WTC11 (cell line): ENCODE measurements at regions not wholly inside any gene's neighbourhood (a gene's known extent, or its start where the extent isn't known, plus 50 kb on each side); places are given as distances from the start of the nearest gene placed in this dataset.

Experiments
- ATAC-seq: fragments of 200-7000 bp; cut with Tn5 transposase; 2 replicates; pipeline ENCODE4 v1.10.0; 2021; ENCODE audit warnings: mild to moderate bottlenecking, moderate library complexity
- CTCF ChIA-PET: fragments of 300-600 bp; sonication (Branson Sonifier 250); formaldehyde crosslinking; loops from one replicate; lab custom pipeline; 2021; ENCODE audit warnings: antibody characterized with exemption; lab: Charles Lee
- POLR2A ChIA-PET: fragments of 350-600 bp; sonication (Branson Sonifier 250); formaldehyde crosslinking; loops from one replicate; lab custom pipeline; 2021; ENCODE audit warnings: antibody characterized with exemption; lab: Charles Lee
- DNase-seq: peaks from one replicate; pipeline ENCODE4 v3.0.0; 2021; ENCODE audit warnings: low spot score
- H3K27ac Mint-ChIP-seq: 2 replicates; pipeline ENCODE4 v1.8.0; 2021; ENCODE audit warnings: mixed read lengths
- H3K27me3 Mint-ChIP-seq: 2 replicates; pipeline ENCODE4 v1.8.0; 2021; ENCODE audit warnings: low read depth, mild to moderate bottlenecking, moderate library complexity, mixed read lengths
- H3K36me3 Mint-ChIP-seq: 2 replicates; pipeline ENCODE4 v1.8.0; 2021; ENCODE audit warnings: mixed read lengths
- H3K4me1 Mint-ChIP-seq: 2 replicates; pipeline ENCODE4 v1.8.0; 2022; ENCODE audit warnings: mixed read lengths
- H3K4me3 Mint-ChIP-seq: 2 replicates; pipeline ENCODE4 v1.8.0; 2021; ENCODE audit warnings: mild to moderate bottlenecking, moderate library complexity, mixed read lengths
- H3K9me3 Mint-ChIP-seq: 2 replicates; pipeline ENCODE4 v1.8.0; 2021; ENCODE audit warnings: mixed read lengths
- CREB1 ChIP-seq: sonication (generic); formaldehyde crosslinking; IDR thresholded peaks from 2 replicates; pipeline ENCODE4 v1.8.0; 2023; ENCODE audit warnings: mild to moderate bottlenecking, missing genetic modification reagents
- GRHL2 ChIP-seq: fragments of 250-450 bp; sonication (Bioruptor Pico); IDR thresholded peaks from 2 replicates; pipeline ENCODE4 v1.8.0; 2022; ENCODE audit warnings: mild to moderate bottlenecking, moderate library complexity; ENCODE audit not compliant: insufficient replicate concordance, severe bottlenecking
- HMGA2 ChIP-seq: fragments of 250-450 bp; sonication (Bioruptor Pico); IDR thresholded peaks from 2 replicates; pipeline ENCODE4 v1.4.0; 2021; ENCODE audit warnings: mild to moderate bottlenecking, moderate library complexity
- NFE2L1 ChIP-seq: sonication (generic); formaldehyde crosslinking; IDR thresholded peaks from 2 replicates; pipeline ENCODE4 v1.8.1; 2023; ENCODE audit warnings: missing genetic modification reagents
- OVOL2 ChIP-seq: fragments of 250-450 bp; sonication (Bioruptor Pico); IDR thresholded peaks from 2 replicates; pipeline ENCODE4 v1.9.0; 2021; ENCODE audit warnings: mild to moderate bottlenecking, borderline replicate concordance
- SMAD4 ChIP-seq: sonication (generic); formaldehyde crosslinking; IDR thresholded peaks from 2 replicates; pipeline ENCODE4 v1.8.0; 2022; ENCODE audit warnings: mild to moderate bottlenecking, missing genetic modification reagents
- SP1 ChIP-seq: sonication (generic); formaldehyde crosslinking; conservative IDR thresholded peaks from 2 replicates; pipeline ENCODE4 v1.8.1; 2022; ENCODE audit warnings: missing genetic modification reagents
- TCF7 ChIP-seq: sonication (generic); formaldehyde crosslinking; IDR thresholded peaks from 2 replicates; pipeline ENCODE4 v1.8.0; 2022; ENCODE audit warnings: mild to moderate bottlenecking, low read depth, missing genetic modification reagents, moderate library complexity
- ZNF232 ChIP-seq: sonication (generic); formaldehyde crosslinking; IDR thresholded peaks from 2 replicates; pipeline ENCODE4 v1.8.0; 2022; ENCODE audit warnings: mild to moderate bottlenecking, missing genetic modification reagents
- ZNF423 ChIP-seq: fragments of 250-450 bp; sonication (Bioruptor Pico); IDR thresholded peaks from 2 replicates; pipeline ENCODE4 v2.1.2; 2022; ENCODE audit warnings: mild to moderate bottlenecking, moderate library complexity
- TF ChIP-seq, protein P1 (sequence below): sonication (generic); formaldehyde crosslinking; IDR thresholded peaks from 2 replicates; pipeline ENCODE4 v1.8.1; 2022; ENCODE audit warnings: low read depth, missing genetic modification reagents, borderline replicate concordance
- TF ChIP-seq, protein P2 (sequence below): sonication (generic); formaldehyde crosslinking; IDR thresholded peaks from 2 replicates; pipeline ENCODE4 v1.8.1; 2023; ENCODE audit warnings: mild to moderate bottlenecking, moderate library complexity, missing genetic modification reagents
- TF ChIP-seq, protein P3 (sequence below): sonication (generic); formaldehyde crosslinking; IDR thresholded peaks from 2 replicates; pipeline ENCODE4 v1.8.0; 2022; ENCODE audit warnings: mild to moderate bottlenecking, missing genetic modification reagents
- TF ChIP-seq, protein P4 (sequence below): sonication (generic); formaldehyde crosslinking; IDR thresholded peaks from 2 replicates; pipeline ENCODE4 v1.8.0; 2022; ENCODE audit warnings: mild to moderate bottlenecking, missing genetic modification reagents
- TF ChIP-seq, protein P5 (sequence below): sonication (generic); formaldehyde crosslinking; IDR thresholded peaks from 2 replicates; pipeline ENCODE4 v1.8.0; 2022; ENCODE audit warnings: mild to moderate bottlenecking, missing genetic modification reagents
- TF ChIP-seq, protein P6 (sequence below): fragments of 250-450 bp; sonication (Bioruptor Pico); IDR thresholded peaks from 2 replicates; pipeline ENCODE4 v1.9.0; 2021; ENCODE audit warnings: moderate library complexity, mild to moderate bottlenecking, inconsistent platforms, borderline replicate concordance
- TF ChIP-seq, protein P7 (sequence below): fragments of 250-450 bp; sonication (Bioruptor Pico); IDR thresholded peaks from 2 replicates; pipeline ENCODE4 v1.9.0; 2021; ENCODE audit warnings: mild to moderate bottlenecking
- TF ChIP-seq, protein P8 (sequence below): sonication (generic); formaldehyde crosslinking; IDR thresholded peaks from 2 replicates; pipeline ENCODE4 v1.8.1; 2022; ENCODE audit warnings: mild to moderate bottlenecking, moderate library complexity, missing genetic modification reagents
- TF ChIP-seq, protein P9 (sequence below): fragments of 250-450 bp; sonication (Bioruptor Pico); IDR thresholded peaks from 2 replicates; pipeline ENCODE4 v1.9.0; 2021; ENCODE audit warnings: mild to moderate bottlenecking, borderline replicate concordance

DNA sequence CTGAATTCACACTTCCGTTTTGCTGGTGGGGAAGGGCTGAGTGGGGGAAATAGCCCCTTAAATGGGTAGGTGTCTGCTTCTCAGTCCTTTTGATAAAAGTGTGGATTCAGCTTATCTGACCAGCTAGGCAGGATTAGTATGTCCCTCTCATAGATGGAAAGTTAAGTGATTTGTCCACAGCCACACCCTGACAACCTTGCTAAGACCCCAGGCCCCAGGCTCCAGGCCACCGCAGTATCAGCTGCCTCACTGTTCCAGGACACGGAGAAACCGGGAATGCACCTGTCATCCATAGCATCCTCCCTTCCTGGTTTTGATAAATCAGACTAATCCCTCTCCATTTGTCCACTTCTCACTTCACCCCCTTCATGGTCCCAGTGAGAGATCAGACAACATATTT lies 197.7 kb downstream of the USP12 start:
- no peak overlapping the region for H3K27ac Mint-ChIP-seq
- ChIA-PET CTCF (interaction anchor here (0.8 to 2.0 kb wide), 2 partner anchors 11 to 388 kb away, joined by 3 to 7 read pairs; no protein-coding TSS in a partner anchor), POLR2A (interaction anchor here (0.6 kb wide), 1 partner anchor 1672 kb away, joined by 3 read pairs; no protein-coding TSS in a partner anchor)
- no peaks in the 10 kb centered on the region for H3K27me3 Mint-ChIP-seq
- peaks cover 4% of the 10 kb centered on the region; the same call in 1 of the 2 replicates for H3K9me3 Mint-ChIP-seq
- DNase-seq (no peak), ATAC-seq (no peak)
- TF ChIP-seq, protein P1, sequence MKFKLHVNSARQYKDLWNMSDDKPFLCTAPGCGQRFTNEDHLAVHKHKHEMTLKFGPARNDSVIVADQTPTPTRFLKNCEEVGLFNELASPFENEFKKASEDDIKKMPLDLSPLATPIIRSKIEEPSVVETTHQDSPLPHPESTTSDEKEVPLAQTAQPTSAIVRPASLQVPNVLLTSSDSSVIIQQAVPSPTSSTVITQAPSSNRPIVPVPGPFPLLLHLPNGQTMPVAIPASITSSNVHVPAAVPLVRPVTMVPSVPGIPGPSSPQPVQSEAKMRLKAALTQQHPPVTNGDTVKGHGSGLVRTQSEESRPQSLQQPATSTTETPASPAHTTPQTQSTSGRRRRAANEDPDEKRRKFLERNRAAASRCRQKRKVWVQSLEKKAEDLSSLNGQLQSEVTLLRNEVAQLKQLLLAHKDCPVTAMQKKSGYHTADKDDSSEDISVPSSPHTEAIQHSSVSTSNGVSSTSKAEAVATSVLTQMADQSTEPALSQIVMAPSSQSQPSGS (CRISPR knock-in tag), result no peak
- TF ChIP-seq, protein P2, sequence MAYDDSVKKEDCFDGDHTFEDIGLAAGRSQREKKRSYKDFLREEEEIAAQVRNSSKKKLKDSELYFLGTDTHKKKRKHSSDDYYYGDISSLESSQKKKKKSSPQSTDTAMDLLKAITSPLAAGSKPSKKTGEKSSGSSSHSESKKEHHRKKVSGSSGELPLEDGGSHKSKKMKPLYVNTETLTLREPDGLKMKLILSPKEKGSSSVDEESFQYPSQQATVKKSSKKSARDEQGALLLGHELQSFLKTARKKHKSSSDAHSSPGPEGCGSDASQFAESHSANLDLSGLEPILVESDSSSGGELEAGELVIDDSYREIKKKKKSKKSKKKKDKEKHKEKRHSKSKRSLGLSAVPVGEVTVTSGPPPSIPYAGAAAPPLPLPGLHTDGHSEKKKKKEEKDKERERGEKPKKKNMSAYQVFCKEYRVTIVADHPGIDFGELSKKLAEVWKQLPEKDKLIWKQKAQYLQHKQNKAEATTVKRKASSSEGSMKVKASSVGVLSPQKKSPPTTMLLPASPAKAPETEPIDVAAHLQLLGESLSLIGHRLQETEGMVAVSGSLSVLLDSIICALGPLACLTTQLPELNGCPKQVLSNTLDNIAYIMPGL (CRISPR knock-in tag), result no peak
- no peak for TF ChIP-seq GRHL2 (CRISPR knock-in tag)
- TF ChIP-seq, protein P3, sequence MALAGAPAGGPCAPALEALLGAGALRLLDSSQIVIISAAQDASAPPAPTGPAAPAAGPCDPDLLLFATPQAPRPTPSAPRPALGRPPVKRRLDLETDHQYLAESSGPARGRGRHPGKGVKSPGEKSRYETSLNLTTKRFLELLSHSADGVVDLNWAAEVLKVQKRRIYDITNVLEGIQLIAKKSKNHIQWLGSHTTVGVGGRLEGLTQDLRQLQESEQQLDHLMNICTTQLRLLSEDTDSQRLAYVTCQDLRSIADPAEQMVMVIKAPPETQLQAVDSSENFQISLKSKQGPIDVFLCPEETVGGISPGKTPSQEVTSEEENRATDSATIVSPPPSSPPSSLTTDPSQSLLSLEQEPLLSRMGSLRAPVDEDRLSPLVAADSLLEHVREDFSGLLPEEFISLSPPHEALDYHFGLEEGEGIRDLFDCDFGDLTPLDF (CRISPR knock-in tag), result no peak
- TF ChIP-seq TCF7 (CRISPR knock-in tag), result no peak
- TF ChIP-seq CREB1 (CRISPR knock-in tag), result no peak
- TF ChIP-seq, protein P4, sequence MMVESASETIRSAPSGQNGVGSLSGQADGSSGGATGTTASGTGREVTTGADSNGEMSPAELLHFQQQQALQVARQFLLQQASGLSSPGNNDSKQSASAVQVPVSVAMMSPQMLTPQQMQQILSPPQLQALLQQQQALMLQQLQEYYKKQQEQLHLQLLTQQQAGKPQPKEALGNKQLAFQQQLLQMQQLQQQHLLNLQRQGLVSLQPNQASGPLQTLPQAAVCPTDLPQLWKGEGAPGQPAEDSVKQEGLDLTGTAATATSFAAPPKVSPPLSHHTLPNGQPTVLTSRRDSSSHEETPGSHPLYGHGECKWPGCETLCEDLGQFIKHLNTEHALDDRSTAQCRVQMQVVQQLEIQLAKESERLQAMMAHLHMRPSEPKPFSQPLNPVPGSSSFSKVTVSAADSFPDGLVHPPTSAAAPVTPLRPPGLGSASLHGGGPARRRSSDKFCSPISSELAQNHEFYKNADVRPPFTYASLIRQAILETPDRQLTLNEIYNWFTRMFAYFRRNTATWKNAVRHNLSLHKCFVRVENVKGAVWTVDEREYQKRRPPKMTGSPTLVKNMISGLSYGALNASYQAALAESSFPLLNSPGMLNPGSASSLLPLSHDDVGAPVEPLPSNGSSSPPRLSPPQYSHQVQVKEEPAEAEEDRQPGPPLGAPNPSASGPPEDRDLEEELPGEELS, result no peak
- no peak for TF ChIP-seq ZNF232
- TF ChIP-seq, protein P5, sequence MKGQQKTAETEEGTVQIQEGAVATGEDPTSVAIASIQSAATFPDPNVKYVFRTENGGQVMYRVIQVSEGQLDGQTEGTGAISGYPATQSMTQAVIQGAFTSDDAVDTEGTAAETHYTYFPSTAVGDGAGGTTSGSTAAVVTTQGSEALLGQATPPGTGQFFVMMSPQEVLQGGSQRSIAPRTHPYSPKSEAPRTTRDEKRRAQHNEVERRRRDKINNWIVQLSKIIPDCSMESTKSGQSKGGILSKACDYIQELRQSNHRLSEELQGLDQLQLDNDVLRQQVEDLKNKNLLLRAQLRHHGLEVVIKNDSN (CRISPR knock-in tag), result no peak
- TF ChIP-seq, protein P6, sequence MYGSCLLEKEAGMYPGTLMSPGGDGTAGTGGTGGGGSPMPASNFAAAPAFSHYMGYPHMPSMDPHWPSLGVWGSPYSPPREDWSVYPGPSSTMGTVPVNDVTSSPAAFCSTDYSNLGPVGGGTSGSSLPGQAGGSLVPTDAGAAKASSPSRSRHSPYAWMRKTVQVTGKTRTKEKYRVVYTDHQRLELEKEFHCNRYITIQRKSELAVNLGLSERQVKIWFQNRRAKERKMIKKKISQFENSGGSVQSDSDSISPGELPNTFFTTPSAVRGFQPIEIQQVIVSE (CRISPR knock-in tag), result no peak
- TF ChIP-seq HMGA2 (CRISPR knock-in tag), result no peak
- TF ChIP-seq, protein P7, sequence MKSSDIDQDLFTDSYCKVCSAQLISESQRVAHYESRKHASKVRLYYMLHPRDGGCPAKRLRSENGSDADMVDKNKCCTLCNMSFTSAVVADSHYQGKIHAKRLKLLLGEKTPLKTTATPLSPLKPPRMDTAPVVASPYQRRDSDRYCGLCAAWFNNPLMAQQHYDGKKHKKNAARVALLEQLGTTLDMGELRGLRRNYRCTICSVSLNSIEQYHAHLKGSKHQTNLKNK (CRISPR knock-in tag), result no peak
- TF ChIP-seq NFE2L1 (CRISPR knock-in tag), result no peak
- H3K4me1 Mint-ChIP-seq, result peaks cover 9% of the 10 kb centered on the region
- no peaks in the 10 kb centered on the region for H3K36me3 Mint-ChIP-seq
- H3K4me3 Mint-ChIP-seq, result no peak overlapping the region

DNA sequence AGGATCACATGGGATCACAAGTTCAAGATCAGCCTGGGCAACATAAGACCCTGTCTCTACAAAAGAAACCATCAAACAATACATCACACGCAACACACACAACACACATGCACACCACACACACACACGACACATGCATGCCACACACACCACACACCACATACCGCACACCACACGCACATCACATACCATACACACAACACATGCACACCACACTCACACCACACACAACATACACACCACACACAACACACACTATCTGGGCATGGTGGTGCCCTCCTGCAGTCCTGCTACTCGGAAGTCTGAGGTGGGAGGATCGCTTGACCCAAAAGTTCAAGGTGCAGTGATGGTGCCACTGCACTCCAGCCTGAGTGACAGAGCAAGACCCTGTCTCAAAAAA lies 198.3 kb downstream of the USP12 start:
- POLR2A ChIA-PET, result no interaction called here
- Mint-ChIP-seq H3K9me3 (peaks cover 4% of the 10 kb centered on the region; the same call in 1 of the 2 replicates), H3K27ac (no peak overlapping the region), H3K36me3 (no peaks in the 10 kb centered on the region), H3K4me1 (peaks cover 3% of the 10 kb centered on the region), H3K27me3 (no peaks in the 10 kb centered on the region), H3K4me3 (no peak overlapping the region)
- no peak for ATAC-seq
- CTCF ChIA-PET, result interaction anchor here (1.8 to 2.6 kb wide), 4 partner anchors 26 to 389 kb away, joined by 7 to 40 read pairs (median 14); no protein-coding TSS in a partner anchor
- no peak for DNase-seq
- TF ChIP-seq, protein P8, sequence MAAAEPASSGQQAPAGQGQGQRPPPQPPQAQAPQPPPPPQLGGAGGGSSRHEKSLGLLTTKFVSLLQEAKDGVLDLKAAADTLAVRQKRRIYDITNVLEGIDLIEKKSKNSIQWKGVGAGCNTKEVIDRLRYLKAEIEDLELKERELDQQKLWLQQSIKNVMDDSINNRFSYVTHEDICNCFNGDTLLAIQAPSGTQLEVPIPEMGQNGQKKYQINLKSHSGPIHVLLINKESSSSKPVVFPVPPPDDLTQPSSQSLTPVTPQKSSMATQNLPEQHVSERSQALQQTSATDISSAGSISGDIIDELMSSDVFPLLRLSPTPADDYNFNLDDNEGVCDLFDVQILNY (CRISPR knock-in tag), result no peak
- TF ChIP-seq ZNF423 (CRISPR knock-in tag) (no peak), SP1 (no peak), GRHL2 (CRISPR knock-in tag) (no peak), SMAD4 (CRISPR knock-in tag) (no peak), OVOL2 (CRISPR knock-in tag) (no peak)
- TF ChIP-seq, protein P9, sequence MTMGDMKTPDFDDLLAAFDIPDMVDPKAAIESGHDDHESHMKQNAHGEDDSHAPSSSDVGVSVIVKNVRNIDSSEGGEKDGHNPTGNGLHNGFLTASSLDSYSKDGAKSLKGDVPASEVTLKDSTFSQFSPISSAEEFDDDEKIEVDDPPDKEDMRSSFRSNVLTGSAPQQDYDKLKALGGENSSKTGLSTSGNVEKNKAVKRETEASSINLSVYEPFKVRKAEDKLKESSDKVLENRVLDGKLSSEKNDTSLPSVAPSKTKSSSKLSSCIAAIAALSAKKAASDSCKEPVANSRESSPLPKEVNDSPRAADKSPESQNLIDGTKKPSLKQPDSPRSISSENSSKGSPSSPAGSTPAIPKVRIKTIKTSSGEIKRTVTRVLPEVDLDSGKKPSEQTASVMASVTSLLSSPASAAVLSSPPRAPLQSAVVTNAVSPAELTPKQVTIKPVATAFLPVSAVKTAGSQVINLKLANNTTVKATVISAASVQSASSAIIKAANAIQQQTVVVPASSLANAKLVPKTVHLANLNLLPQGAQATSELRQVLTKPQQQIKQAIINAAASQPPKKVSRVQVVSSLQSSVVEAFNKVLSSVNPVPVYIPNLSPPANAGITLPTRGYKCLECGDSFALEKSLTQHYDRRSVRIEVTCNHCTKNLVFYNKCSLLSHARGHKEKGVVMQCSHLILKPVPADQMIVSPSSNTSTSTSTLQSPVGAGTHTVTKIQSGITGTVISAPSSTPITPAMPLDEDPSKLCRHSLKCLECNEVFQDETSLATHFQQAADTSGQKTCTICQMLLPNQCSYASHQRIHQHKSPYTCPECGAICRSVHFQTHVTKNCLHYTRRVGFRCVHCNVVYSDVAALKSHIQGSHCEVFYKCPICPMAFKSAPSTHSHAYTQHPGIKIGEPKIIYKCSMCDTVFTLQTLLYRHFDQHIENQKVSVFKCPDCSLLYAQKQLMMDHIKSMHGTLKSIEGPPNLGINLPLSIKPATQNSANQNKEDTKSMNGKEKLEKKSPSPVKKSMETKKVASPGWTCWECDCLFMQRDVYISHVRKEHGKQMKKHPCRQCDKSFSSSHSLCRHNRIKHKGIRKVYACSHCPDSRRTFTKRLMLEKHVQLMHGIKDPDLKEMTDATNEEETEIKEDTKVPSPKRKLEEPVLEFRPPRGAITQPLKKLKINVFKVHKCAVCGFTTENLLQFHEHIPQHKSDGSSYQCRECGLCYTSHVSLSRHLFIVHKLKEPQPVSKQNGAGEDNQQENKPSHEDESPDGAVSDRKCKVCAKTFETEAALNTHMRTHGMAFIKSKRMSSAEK (CRISPR knock-in tag), result no peak
- TF ChIP-seq, protein P3 (CRISPR knock-in tag), result no peak
